HG02759 (cell line): ENCODE measurements at regions not wholly inside any gene's neighbourhood (a gene's known extent, or its start where the extent isn't known, plus 50 kb on each side); places are given as distances from the start of the nearest gene placed in this dataset.
A peak's percentile ranks its signal among the peaks of the same experiment; 100 is the strongest.
"Not testable (repeated sequence)": the region's sequence is repeated elsewhere in the genome, so short reads cannot be mapped to it uniquely, and the experiment has no call there.

Experiments
- ATAC-seq: cut with Tn5 transposase; IDR thresholded peaks from one replicate; pipeline ENCODE4 v1.9.1; 2021; ENCODE audit warnings: mild to moderate bottlenecking, moderate library complexity; ENCODE audit not compliant: unreplicated experiment

DNA sequence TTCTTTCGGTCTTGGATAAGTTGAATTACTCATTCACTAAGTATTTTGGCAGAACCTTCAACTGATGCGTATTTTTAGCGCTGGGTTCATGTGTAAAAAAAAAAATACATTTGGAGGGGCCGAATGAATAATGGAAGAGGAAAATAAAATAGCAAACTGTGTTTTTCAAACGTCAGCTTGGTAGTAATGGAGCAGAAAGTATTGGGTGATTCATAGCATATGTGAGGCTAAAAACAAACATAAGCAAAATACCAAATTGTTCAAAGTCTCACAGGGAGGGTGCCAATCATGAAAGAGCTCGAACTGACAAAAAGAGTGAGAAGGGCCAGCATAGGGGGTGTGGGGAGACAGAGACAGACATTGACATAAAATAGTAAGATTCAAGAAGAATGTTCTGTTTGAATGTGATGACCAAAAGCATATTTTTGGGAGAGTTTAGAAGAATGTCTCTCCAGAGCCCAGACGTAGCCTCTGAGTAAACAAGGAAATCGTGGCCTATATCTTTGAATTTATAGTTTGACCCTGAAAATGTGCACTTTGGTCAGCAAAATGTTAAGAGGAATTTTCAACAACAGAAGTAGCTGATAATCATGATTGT is 174.9 kb upstream of the HMHB1 start:
- ATAC-seq: no peak

DNA sequence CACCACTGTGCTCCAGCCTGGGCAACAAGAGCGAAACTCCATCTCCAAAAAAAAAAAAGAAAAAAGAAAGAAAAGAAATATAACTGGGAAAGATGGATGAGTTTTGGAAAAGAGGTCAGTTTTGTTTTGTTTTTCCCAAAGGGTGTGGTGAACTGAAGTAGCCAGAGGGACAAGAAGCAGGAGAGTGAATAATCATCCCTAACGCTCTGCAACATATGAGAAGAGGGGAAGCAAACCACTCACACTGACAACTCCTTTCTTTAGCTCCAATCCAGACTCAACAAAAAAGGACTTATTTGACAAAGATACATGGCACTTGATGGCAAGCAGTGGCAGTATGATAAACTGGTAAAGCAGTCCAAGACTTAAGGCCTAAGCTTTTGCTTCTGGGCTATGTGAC is 176.1 kb upstream of the HMHB1 start:
- ATAC-seq: no peak

DNA sequence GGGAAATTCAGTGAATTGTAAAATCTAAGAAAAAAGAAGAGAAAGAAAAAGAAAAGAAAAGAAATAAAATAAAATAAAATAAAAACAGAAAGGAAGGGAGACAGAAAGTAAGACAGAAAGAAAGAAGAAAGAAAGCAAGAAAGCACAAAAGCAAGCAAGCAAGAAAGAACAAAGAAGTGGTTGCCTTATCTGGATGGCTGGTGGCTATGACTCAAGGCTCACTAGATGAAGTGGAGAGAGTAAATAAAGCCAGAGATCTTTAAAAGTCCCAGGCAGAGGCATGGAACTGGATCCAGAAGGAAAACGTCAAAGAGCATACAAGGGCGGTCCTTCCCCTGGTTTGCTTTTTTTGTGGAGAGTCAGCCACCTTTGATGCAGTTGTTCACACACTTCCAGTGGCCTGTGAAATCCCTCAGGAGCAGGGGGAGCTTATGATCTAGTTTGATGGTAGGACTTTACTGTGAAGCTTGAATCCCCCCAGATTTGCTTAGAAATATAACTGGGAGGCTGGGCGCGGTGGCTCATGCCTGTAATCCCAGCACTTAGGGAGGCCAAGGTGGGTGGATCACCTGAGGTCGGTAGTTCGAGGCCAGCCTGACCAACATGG is 176.7 kb upstream of the HMHB1 start:
- no peak for ATAC-seq

DNA sequence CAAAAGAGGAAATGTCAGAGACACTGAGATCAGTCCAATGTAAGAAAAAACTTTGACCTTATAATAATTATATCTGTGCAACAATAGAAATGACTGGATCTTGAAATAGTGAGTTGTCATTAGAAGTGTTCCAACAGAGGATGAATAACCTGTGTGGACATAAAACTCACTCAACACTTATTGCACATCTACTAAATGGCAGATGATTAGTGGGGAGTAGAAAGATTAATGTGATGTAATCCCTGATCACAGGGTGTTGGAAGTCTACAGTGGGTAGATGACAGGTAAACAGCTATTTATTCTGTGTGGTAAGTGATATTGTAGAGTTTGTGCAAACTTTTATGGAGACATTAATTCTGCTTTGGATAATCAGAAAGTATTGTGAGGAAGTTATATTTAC is 177.3 kb upstream of the HMHB1 start:
- ATAC-seq: no peak

DNA sequence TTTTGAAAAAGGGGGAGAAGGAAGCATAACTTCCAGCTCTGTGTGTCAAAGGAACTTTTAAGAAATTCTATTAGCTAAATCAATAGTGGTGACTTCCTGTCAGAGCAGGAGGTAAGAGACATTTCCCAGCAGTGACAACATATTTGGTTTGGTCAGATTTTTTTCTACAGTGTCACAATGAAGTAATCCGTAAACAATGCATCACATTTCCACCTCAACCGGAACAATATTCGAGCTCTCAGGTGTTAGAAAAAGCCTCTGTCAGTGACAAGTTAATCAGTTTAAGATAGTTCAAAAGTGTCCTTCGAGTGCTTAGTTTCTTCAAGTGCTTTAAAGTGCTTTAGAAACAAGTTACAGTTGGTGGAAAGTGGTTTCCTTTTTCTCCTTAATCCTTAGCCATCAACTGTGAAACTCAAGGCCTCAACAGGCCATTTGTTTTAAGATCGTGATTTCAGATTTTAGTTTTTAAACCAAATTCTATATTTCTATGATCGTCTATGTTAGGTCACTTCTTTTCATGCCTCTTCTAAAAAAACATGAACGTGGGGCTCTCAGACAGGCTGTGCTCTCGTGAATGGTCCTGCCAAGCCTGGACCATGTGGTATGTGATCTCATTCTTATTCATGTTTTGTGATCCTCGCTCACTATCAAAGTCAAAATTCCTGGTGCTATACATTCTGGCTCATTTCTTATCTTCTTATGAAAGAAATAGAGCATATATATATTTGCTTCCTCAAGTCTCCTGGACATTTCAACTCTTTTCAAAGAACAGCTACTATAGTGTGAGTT is 181.9 kb upstream of the HMHB1 start:
- ATAC-seq: no peak

DNA sequence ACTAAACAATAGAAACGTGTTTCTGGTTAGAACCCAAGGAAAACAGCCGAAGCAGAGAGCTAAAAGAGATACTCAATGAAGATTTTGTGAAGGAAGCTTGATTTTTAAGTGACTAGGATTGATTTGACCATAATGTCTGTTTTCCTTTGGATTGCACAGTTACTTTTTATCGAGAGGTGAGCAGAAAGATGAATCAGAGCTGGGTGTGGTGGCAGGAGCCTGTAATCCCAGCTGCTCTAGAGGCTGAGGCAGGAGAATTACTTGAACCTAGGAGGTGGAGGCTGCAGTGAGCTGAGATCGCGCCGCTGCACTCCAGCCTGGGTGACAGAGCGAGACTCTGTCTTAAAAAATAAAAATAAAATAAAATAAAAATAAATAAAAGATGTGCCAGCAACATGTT is 186.9 kb upstream of the HMHB1 start:
- not testable (repeated sequence) for ATAC-seq

DNA sequence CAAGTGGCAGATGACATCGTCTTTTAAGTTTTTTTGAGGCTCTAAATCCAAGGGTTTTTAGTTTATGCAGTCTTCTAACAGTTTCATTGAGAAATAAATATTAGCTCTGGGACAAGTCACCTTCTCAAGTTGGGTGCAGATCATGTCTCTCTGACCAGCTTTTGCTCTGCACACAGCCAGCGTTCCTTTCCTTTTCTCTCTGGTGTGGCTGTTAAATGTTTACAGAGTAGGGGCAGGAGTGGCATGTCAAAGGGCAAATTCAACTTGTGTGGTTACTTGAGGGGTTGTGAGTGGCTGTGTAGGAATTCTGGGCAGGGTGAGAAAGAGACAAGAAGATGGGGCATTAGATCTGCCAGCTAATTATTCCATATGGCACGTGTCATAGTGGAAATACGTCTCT is 187.5 kb upstream of the HMHB1 start:
- no peak for ATAC-seq

DNA sequence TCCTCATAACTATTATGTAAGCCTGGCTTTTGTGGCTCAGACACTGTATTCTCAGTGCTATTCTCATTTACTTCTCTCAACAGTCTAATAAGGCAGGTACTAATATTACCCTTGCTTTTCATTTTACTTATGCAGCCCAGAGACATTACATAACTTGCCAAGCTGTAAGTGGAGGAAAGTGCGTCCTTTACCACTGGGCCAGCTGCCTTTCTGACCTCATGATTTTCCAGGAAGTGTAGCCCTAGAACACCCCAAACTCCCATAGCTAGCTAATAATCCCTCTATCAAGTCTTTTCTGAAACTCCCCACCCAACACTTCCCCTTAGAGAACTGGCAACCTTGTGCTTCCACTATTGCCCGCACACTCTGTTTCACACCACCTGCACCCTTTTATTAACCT is 192.9 kb upstream of the HMHB1 start:
- ATAC-seq: no peak

DNA sequence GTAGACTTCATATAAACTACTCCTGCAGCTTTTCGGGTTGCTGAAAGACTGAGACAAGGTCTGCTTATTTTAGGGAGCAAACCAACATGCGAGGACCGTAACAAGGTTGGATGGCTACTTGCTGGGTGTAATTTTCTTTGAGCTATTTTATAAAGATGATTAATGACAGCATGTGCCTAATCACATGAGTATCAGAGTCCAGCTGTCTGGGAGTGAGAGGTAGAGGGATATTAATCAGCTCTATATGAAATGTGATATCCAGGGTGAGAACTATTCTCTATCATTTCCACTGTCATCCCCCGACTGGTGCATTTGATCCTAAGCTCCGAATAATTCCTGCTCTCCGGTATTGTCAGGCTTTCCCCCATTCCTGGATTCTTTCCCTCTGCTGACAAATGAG is 193.8 kb upstream of the HMHB1 start:
- no peak for ATAC-seq

DNA sequence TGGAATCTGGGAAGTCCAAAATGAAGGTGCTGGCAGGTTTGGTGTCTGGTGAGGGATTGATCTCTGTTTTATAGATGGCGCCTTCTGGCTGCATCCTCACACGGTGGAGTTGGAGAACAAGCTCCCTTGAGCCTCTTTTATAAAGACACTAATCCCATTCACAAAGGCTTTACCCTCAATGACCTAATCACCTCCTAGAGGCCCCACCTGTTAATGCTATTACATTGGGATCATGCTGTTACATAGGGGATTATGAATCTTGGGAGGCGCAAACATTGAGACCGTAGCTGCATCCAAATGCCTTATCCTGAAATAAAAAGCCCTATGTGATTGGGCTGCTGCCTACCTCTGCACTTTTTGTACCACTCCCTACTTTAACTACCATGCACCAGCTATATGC is 197.1 kb upstream of the HMHB1 start:
- no peak for ATAC-seq

DNA sequence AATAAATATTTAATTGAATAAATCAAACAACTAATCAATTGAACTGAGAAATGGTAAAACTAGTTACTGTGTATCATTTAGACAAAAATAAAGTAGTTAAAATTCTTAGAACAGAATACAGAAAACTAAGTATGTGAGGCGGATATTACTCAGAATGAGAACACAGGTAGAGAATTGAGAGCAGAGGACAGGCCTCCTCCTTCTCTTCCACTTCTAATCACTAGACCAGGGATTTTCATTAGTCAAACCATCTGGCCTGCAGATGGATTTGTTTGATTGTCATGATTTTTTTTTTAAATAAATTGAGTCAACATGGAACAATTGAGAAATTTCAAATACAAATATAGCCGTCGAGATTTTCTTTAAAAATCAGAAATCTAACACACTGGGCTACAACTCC is 198.6 kb upstream of the HMHB1 start:
- no peak for ATAC-seq

DNA sequence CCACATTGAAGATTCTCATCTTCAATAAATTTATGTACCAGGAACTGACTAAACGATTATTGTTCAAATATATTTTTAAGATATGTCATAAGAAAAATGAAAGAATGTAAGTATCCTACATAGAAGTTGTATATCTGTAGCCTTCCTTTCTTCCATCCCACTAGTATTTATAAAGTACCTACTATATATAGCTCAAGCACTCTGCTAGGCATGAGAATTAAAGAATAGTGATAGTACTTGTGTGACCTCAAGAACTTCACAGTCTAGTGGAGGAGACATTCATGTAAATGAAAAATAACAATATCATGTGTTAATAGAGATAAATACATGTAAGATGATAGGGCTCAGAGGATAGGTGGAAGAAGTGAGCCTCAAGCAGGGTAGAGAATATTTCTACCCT is 201.0 kb upstream of the HMHB1 start:
- ATAC-seq: no peak

DNA sequence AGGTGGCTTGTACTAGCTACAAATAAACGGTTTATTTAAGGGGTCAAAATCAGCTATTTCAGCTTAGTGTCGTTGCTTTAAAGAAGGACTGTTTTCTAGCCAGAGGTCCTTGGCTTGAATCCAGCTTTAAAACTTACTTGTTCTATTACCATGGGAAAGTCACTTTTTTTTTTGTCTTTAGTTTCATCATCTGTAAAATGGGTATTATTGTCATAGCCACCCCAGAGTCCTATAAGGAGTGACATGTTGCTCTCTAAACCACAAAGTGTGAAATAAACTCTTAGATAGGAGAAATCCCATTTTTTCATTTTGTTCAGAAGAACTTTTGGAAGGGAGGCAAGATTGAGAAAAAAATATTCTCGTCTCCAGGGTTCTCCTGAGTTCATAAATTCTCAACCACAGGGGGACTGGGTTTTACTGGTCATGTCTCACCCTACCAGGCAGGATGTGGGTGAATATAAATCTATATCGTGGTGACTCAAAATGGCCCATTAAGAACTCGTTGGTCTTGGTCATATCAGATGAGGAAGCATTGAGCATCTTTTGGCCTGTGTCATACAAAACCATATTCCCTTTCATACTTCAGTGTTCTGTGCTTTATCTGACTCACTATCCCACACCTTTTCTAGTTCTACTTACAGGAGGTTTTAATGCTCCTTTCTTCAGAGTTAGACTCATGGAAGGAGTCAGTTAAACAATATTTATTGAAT is 202.7 kb upstream of the NR3C1 start:
- ATAC-seq: peak; percentile 74

DNA sequence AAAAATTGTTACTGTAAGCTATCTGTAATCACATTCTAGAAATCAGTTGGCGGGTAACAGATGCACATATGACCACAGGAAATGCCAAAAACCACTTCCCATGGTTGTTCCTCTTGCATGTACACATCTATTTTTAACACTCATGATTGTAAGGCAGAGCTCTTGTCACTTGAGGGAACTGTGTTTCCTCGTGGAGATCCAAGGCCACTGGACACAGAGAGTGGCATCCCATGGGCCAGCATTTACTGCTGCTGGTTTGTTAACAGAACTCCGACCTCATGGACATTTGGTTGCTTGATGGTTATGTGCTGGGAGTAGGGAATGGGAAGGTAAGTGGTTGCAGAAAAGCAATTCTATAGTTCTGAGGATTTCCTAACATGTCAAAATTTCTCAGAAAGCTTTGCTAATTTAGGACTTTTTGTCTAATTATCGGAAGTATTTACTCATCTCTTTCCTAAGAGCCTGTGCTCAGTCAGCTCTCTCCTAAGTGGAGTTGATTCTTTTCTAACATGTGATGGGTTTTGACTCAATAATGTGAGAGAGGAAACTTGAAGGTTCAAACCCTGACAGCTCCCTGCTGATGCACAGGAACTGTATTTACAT is 202.0 kb upstream of the NR3C1 start:
- ATAC-seq: peak; percentile 68

DNA sequence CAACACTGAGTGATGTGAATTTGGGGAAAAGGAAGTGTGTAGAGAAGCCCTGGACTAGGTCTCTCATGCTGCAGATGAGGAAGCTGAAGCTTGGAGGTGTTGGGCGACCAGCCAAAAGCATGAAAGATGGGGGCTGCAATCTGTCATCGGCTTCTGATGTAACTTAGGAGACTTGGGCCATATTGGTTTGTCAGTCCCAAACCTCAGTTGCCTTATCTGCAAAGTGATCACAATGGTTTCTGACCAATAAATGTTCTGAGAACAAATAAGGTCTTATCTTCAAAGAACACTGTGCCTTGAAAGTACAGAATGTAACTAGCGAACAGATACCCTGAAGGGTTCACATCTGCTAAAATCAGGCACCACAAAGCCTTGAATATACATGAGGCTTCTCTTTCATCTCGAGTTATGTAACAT is 198.4 kb upstream of the NR3C1 start:
- no peak for ATAC-seq

DNA sequence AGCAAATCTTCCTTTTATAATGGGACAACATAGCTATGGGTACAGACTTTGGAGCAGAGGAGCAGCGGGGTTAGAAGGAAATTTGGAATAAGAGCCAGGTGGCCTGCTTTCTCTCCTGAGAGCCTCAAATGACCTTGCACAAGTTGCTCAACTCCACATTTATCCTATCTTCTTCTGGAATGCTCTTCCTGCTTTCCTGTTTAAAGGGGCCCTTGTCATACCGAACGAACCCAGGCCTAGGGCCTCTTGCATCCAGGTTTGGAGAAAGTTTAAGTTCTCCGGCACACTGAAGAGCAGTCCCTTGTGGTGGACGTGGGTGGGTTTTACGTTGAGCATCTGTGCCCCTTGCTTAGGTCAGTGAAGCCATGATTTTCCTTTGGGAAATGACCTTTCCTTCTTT is 197.9 kb upstream of the NR3C1 start:
- ATAC-seq: no peak

DNA sequence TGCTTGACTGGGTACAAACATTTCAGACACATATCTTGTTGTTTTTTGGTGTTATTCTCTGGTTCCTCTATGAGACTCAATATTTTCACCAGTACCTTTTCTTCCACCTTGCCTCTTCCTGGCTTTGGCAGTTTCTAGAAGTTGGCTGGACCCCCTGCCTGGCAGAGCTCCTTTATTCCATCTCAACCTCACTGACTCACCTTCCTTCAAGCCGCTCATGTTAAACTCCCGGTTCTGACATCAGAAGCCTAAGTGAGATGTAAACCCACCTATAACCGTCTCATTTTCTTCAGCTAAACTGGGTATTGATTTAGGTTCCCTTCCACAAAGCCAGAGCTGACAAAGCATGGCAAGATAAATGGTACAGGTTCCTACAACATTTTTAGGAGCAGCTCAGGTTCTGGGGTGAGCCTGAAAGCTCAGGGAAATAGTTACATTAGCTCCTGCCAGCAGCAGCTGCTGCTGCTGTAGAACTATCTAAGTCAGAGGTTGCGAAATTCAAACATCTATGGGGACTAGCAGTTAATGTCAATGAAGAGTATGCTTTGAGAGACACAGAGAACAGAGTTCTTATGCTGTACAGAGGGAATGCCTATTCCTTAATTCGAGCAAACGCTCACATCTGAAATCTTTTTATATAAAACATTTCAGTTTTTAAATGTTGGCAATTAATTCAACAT is 197.1 kb upstream of the NR3C1 start:
- ATAC-seq: no peak

DNA sequence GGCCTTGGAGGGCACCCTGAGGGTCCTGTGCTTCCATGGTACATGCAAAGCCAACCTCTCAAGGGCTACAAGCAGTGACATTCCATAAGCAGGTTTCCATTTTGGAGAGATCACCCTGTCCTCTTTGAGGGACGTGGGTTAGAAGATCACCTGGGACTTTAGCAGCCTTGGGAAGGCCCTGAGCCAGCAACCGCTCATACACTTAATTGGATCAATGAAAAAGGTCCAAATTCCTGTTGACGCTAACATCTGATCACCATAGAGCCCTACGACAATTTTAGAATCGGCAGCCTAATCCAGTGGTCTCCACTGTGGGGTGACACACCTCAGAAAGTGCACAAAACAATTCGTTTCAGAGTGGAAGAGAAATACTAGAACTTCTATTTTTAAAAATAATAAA is 196.0 kb upstream of the NR3C1 start:
- no peak for ATAC-seq

DNA sequence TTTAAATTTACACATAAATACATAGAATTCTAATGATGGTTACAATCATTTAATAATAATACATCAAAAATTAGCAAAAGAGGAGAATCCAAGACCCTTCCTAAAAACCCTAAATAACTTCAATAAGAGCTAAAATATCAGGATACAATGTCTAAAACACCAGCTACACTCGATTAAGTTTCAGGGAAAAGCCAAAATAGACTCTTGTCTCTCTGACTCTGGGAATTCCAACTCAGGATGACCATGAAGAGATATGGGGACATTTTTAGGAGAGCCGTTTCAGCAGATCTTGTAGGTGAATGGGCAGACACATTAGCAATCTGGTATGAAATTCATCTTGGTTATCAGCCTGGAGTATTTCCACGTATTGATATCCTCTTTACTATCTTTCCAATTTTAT is 193.3 kb upstream of the NR3C1 start:
- ATAC-seq: no peak

DNA sequence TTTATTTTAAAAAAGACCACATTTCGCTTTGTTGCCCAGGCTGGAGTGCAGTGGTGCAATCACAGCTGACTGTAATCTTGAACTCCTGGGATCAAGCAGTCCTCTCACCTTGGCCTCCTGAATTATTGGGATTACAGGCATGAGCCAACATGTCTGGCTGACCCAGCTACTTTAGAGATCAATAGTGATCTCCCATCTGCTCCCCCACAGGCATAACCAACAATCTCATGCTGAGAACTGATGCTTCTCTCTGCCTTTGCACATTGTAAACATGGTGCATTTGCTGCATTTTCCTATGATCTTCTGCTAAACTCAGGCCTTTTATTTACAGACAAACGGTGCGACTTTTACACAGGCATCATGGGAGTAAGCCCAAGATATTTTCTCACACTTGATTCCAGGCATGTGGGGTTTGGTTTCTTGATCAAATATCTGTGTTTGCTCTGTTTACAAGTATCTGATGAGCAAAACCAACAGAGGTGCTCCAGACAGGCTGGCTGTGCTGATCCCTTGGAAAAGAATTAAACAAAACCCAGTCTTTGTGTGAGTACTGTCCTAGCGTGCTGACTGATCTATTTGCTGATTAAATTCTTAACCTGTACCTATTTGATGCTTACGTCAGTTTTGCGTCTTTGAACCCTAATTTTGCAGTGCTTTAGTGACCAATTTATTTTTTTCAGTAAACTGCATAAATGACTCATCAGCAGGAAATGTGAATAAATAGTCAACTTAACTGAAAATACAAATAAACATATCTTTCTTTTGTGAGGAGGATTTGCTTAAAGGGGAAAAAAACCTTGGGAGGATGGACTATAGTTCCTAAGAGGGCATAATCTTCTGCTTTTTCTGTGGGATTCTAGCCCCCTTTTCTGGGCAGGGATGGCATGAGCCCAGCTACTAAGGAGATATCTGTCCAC is 191.7 kb upstream of the NR3C1 start:
- peak; percentile 31 for ATAC-seq
